Epithelial cell of proximal tubule (primary cell): ENCODE measurements at regions not wholly inside any gene's neighbourhood (a gene's known extent, or its start where the extent isn't known, plus 50 kb on each side); places are given as distances from the start of the nearest gene placed in this dataset.

Source experiments
- DNase-seq: peaks from one replicate; pipeline ENCODE4 v3.0.0-alpha.2; 2011; ENCODE audit warnings: low read depth
- H3K4me3 ChIP-seq: 2 replicates; pipeline ENCODE4 v1.5.1; 2011; ENCODE audit warnings: low read depth, mild to moderate bottlenecking, low read length
- TF ChIP-seq, protein P1 (sequence below): conservative IDR thresholded peaks from 2 replicates; pipeline ENCODE4 v1.5.1; 2012; ENCODE audit warnings: low read depth, mild to moderate bottlenecking, low read length

DNA sequence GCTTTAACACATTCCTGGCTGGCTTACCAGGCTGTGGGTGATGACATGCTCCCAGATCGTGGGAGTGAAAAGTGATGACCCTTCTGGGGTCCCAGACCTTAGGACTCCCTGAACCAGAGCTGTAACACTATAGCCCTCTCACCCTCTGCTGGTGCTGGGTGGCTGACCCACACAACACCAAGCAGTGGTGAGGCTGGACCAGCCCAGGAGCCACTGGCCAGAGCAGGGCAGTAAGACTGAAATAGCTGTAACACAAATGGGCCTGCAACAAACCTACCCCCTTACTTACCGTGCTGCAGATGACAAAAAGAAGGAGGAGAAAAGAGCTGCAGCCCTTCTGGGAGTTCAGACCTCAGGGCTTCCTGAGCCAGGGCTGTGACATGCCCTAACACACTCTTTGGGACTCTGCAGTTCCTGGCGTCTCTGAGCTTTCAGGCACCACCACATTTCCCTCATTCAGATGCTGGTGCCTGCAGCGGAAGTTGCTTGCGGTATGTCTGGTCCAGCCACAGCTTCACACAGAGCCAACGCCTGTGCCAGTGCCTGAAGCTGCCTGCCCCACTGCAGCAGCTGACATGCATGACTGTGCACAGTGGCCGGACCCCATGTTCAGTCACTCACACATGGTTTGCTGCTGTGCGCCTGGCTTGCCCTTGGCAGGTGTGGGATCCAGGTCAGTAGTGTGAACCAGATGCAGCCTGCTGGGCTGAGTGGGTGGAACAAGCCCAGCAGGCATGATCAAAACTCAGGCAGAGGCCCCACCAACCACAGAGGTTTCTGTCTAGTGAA, 1247.4 kb downstream of the EFNA5 start:
- DNase-seq: no peak
- TF ChIP-seq, protein P1, sequence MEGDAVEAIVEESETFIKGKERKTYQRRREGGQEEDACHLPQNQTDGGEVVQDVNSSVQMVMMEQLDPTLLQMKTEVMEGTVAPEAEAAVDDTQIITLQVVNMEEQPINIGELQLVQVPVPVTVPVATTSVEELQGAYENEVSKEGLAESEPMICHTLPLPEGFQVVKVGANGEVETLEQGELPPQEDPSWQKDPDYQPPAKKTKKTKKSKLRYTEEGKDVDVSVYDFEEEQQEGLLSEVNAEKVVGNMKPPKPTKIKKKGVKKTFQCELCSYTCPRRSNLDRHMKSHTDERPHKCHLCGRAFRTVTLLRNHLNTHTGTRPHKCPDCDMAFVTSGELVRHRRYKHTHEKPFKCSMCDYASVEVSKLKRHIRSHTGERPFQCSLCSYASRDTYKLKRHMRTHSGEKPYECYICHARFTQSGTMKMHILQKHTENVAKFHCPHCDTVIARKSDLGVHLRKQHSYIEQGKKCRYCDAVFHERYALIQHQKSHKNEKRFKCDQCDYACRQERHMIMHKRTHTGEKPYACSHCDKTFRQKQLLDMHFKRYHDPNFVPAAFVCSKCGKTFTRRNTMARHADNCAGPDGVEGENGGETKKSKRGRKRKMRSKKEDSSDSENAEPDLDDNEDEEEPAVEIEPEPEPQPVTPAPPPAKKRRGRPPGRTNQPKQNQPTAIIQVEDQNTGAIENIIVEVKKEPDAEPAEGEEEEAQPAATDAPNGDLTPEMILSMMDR: no peak
- H3K4me3 ChIP-seq: no peak overlapping the region

DNA sequence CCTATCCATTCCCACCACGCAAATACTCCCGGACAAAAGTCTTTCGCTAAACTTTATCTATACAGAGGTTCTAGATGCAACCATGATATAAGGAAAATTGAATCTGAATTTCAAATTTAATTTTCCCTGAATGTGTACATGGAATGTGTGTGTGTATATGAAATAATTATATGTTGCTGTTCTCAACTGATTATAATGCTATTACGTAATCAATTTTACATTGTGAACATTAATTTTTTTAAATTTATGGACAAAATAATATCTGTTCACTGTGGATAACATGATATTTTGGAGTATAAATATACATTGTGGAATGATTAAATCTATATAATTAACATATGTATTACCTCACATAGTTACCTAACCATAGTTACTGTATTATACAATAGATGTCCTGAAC, 1250.6 kb downstream of the EFNA5 start:
- TF ChIP-seq, protein P1: no peak
- H3K4me3 ChIP-seq: no peak overlapping the region
- no peak for DNase-seq

DNA sequence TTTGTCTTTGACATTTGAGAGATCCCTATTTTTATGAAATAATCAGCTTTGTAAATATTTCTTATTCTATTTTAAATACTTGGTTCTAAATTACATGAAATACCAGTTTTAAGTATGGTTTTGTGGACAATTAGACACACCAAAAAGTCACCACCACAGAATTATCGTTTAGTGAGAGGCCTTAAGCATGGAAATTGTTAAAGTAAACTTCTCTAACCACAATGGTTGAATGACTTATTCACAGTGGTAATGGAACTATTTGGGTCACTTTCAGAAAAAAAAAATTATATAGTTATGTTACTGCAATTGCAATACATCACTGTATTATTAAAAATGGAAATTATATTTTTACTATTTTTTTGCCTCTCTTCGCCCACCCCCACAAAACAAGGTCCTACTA, 1252.5 kb downstream of the EFNA5 start:
- no peak overlapping the region for H3K4me3 ChIP-seq
- TF ChIP-seq, protein P1: no peak
- no peak for DNase-seq

DNA sequence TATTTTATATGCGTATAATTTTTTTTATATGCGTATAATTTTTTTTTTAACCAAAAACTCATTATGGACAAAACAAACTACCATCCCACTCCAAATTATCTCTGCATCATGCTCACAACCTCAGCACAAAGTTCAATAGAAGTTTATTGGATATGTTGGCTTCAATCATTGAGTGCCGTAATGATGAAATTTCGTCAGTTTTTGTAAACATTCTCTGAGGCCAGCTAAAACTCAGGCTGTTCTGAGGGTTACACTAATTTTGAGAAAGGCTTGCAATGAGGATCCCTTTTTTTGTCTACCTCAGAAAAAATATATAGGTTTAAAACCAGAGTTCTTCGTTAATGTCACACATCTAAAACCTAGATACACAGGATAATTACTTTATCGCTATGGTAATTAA, 1253.2 kb downstream of the EFNA5 start:
- H3K4me3 ChIP-seq: no peak overlapping the region
- DNase-seq: no peak
- TF ChIP-seq, protein P1: no peak

DNA sequence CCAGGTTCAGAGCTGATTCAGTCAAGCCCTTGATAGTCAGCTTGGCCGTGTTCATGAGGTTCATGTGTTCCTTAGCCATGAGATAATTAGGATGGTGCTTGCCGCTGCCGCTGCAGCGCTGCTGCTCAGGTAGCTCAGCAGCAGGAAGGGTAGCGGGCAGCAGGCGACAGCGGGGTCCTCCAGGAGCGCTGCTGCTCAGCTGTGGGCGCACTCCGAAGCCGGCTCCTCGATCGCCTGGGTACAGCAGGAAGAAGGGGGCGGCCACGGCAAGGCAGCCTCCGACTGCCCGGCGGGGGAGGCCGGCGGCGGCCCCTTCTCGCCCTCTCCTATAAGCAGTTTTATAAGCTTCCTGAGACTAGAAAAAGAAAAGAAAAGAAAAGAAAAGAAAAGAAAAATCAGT, 1253.6 kb downstream of the EFNA5 start:
- no peak overlapping the region for H3K4me3 ChIP-seq
- TF ChIP-seq, protein P1: no peak
- DNase-seq: no peak

DNA sequence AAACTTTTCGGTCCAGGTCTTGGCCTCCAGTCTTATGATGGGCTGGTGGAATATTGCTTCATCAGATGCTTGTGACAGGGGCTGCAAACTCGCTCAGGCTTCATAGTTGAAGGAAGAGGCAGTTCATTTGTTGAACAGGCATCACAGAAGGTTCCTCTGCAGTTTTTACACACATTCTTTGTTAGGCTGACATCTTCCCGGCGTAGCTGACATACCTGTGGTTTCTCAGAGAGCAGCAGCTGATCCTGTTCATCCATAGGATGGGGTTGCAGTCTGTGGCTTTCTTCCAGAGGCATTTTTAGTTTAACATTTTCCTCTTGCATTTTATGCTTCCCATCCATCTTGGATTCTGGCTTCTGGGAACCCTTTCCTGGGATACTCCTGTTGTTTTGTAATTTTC, 1255.2 kb downstream of the EFNA5 start:
- H3K4me3 ChIP-seq: no peak overlapping the region
- DNase-seq: no peak
- TF ChIP-seq, protein P1: no peak

DNA sequence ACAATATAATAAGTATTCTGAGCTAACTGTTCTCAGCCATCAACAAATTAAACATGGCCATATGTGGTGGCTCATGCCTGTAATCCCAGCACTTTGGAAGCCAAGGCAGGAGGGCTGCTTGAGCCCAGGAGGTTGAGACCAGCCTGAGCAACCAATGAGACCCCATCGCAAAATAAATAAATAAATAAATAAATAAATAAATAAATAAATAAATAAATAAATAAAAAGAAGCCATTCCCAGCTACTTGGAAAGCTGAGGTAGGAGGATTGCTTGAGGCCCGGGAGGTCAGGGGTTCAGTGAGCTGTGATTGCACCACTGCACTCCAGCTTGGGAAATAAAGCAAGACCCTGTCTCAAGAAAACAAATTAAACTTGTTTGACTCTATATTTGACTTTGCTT, 1256.4 kb downstream of the EFNA5 start:
- no peak for DNase-seq
- no peak overlapping the region for H3K4me3 ChIP-seq
- TF ChIP-seq, protein P1: no peak
